ENCODE measurements at regions not wholly inside any gene's neighbourhood (a gene's known extent, or its start where the extent isn't known, plus 50 kb on each side); places are given as distances from the start of the nearest gene placed in this dataset.

- DNase-seq (ENCODE audit: low read depth, low spot score) (no peak), FAIRE-seq (no peak)
- TF ChIP-seq JUN (IDR thresholded peaks at IDR 0.05; ENCODE audit: borderline replicate concordance, insufficient read depth, insufficient read length, low read depth): no peak
- no peak for TF ChIP-seq MYC (IDR thresholded peaks at IDR 0.05; ENCODE audit: low read depth, low read length)
- TF ChIP-seq POLR2AphosphoS5 (IDR thresholded peaks at IDR 0.05; ENCODE audit: insufficient read depth, low read depth, low read length): no peak
- TF ChIP-seq EZH2 (IDR thresholded peaks at IDR 0.05; ENCODE audit: borderline replicate concordance, low read depth, low read length, severe bottlenecking): no peak
- TF ChIP-seq FOS (IDR thresholded peaks at IDR 0.05; ENCODE audit: borderline replicate concordance, insufficient read depth, low read length): no peak
- TF ChIP-seq POLR2A (IDR thresholded peaks at IDR 0.05; ENCODE audit: low read depth, low read length): no peak
- TF ChIP-seq MAX (IDR thresholded peaks at IDR 0.05; ENCODE audit: insufficient read depth, insufficient read length): no peak
- no peak for TF ChIP-seq GATA2 (IDR thresholded peaks at IDR 0.05; ENCODE audit: insufficient read depth, insufficient read length, low read depth, low read length)
- no peak for TF ChIP-seq CTCF (IDR thresholded peaks at IDR 0.05; ENCODE audit: extremely low read depth in 1 of 2, insufficient read depth in 1 of 2, low read depth in 1 of 2, low read length in 2 of 2)
- BruUV-seq (replicated peaks): no TSS peak
- no peaks in the 10 kb centered on the region for H3K27me3 ChIP-seq (ENCODE audit: control insufficient read depth in 2 of 2, insufficient read depth in 2 of 2, low read length in 2 of 2)
- no peak overlapping the region for H3K4me3 ChIP-seq (replicated peaks in 1 of 3; ENCODE audit: insufficient read depth in 1 of 3, low read depth in 1 of 3, low read length in 3 of 3)
- H3K4me1 ChIP-seq (ENCODE audit: control insufficient read depth, extremely low read depth, insufficient read depth, low read length): no peaks in the 10 kb centered on the region
- no peaks in the 10 kb centered on the region for H3K36me3 ChIP-seq (ENCODE audit: control insufficient read depth in 2 of 2, extremely low read depth in 1 of 2, insufficient read depth in 2 of 2, low read length in 2 of 2)
- intact Hi-C loops (cut with micrococcal nuclease): no loop called here
- dilution Hi-C loops (cut with MboI; ENCODE audit: extremely low pct_ligation_motif_present, low sequenced_read_pairs): no loop called here
- no peak overlapping the region for H2AFZ ChIP-seq (ENCODE audit: low read depth, low read length)
- no peaks in the 10 kb centered on the region for H3K9me3 ChIP-seq (replicated peaks; ENCODE audit: control insufficient read depth, insufficient read depth, low read length)
- no peaks in the 10 kb centered on the region for H3K79me2 ChIP-seq (ENCODE audit: control insufficient read depth, insufficient read depth, low read length)
- ChIA-PET POLR2A (no interaction called here), CTCF (no interaction called here)
- H3K9me1 ChIP-seq (replicated peaks; ENCODE audit: control insufficient read depth, extremely low read depth, insufficient read depth, low read length): no peaks in the 10 kb centered on the region
- no peak overlapping the region for H3K27ac ChIP-seq (ENCODE audit: insufficient read depth, low read depth, low read length)
- H4K20me1 ChIP-seq (replicated peaks; ENCODE audit: control insufficient read depth, extremely low read depth, insufficient read depth, low read length): no peaks in the 10 kb centered on the region
- no peak overlapping the region for H3K4me2 ChIP-seq (ENCODE audit: insufficient read depth, low read length)
- no peak overlapping the region for H3K9ac ChIP-seq (replicated peaks; ENCODE audit: extremely low read depth, insufficient read depth, low read length)
Measured at GRCh38 chr4:117529401-117529800, 444.0 kb upstream of the TRAM1L1 start.
